Panc1 (cell line): ENCODE measurements at regions not wholly inside any gene's neighbourhood (a gene's known extent, or its start where the extent isn't known, plus 50 kb on each side); places are given as distances from the start of the nearest gene placed in this dataset.

ENCODE experiments used
- ATAC-seq: fragments of 200-7000 bp; cut with Tn5 transposase; 2 replicates; pipeline ENCODE4 v1.9.1; 2020; ENCODE audit warnings: mild to moderate bottlenecking, moderate library complexity
- BruUV-seq: library from RNA; stranded (reverse); fragments of 400-500 nt; replicated peaks from 2 replicates; lab custom pipeline; 2021; lab: Mats Ljungman, UMichigan
- CTCF ChIA-PET: fragments of 300-600 bp; sonication (Branson Sonifier 250); formaldehyde crosslinking; loops from one replicate; lab custom pipeline; 2022; ENCODE audit warnings: antibody characterized with exemption; lab: Charles Lee
- POLR2A ChIA-PET: fragments of 300-600 bp; sonication (Branson Sonifier 250); formaldehyde crosslinking; loops from one replicate; lab custom pipeline; 2022; ENCODE audit warnings: antibody characterized with exemption; lab: Charles Lee
- DNase-seq: peaks from one replicate; pipeline ENCODE4 v3.0.0-alpha.2; 2010; ENCODE audit warnings: low read depth, low spot score
- H3K27ac ChIP-seq: 2 replicates; pipeline ENCODE4 v1.5.1; 2011; ENCODE audit warnings: mild to moderate bottlenecking, low read length, inconsistent platforms
- H3K27me3 ChIP-seq: fragments of 200-500 bp; sonication (Bioruptor generic); 2 replicates; pipeline ENCODE4 v1.6.0; 2014; ENCODE audit warnings: low read length, inconsistent platforms; ENCODE audit not compliant: control insufficient read depth, insufficient read depth
- H3K36me3 ChIP-seq: fragments of 200-500 bp; sonication (Bioruptor generic); 2 replicates; pipeline ENCODE4 v1.5.1; 2014; ENCODE audit warnings: inconsistent platforms, mild to moderate bottlenecking, low read length, moderate library complexity; ENCODE audit not compliant: control insufficient read depth, insufficient read depth
- H3K4me1 ChIP-seq: 2 replicates; pipeline ENCODE4 v1.5.1; 2011; ENCODE audit warnings: inconsistent platforms, mild to moderate bottlenecking, low read length, moderate library complexity; ENCODE audit not compliant: control insufficient read depth, insufficient read depth
- H3K4me3 ChIP-seq, 2 experiments: 2 replicates each; pipeline ENCODE4 v1.5.1; 2011 to 2012; ENCODE audit warnings: low read depth in 2 of 2, low read length in 2 of 2, mild to moderate bottlenecking in 2 of 2, inconsistent platforms in 1 of 2, moderate library complexity in 1 of 2
- H3K9me3 ChIP-seq: fragments of 200-500 bp; sonication (Bioruptor generic); 2 replicates; pipeline ENCODE4 v1.5.1; 2014; ENCODE audit warnings: low read depth, mild to moderate bottlenecking, inconsistent platforms, low read length, moderate library complexity; ENCODE audit not compliant: control insufficient read depth, insufficient read depth
- POLR2AphosphoS5 ChIP-seq: IDR thresholded peaks from 2 replicates; pipeline ENCODE4 v1.6.1; 2012; ENCODE audit warnings: mild to moderate bottlenecking, low read depth, low read length, moderate library complexity
- SIN3A ChIP-seq: IDR thresholded peaks from 2 replicates; pipeline ENCODE4 v1.6.1; 2012; ENCODE audit warnings: low read depth, mild to moderate bottlenecking, low read length, moderate library complexity, borderline replicate concordance; ENCODE audit not compliant: insufficient read depth
- TCF7L2 ChIP-seq: IDR thresholded peaks from 2 replicates; pipeline ENCODE4 v1.6.1; 2011; ENCODE audit warnings: mild to moderate bottlenecking, low read depth, low read length, inconsistent platforms
- in situ Hi-C: cut with HindIII; loops from 2 replicates; pipeline ENCODE4 v1.10.0; 2016; ENCODE audit warnings: low sequenced_read_pairs, low pct_unique_long_range_greater_than_20kb
- intact Hi-C: fragments of 100-400 bp; cut with micrococcal nuclease; formaldehyde crosslinking; loops from one replicate; pipeline ENCODE4 v1.10.0; 2022; ENCODE audit not compliant: unreplicated experiment
- TF ChIP-seq, protein P1 (sequence below): fragments of 450-650 bp; IDR thresholded peaks from 2 replicates; pipeline ENCODE4 v1.5.1; 2017; ENCODE audit warnings: mild to moderate bottlenecking
- TF ChIP-seq, protein P2 (sequence below), 2 experiments: IDR thresholded peaks; 2 replicates each; pipeline ENCODE4 v1.6.1; 2011 to 2012; ENCODE audit warnings: low read depth in 2 of 2, control low read depth in 1 of 2, low read length in 1 of 2, mild to moderate bottlenecking in 1 of 2, moderate library complexity in 1 of 2; ENCODE audit not compliant: insufficient read depth in 1 of 2

- in situ Hi-C loops: no loop called here
These were observed 165.7 kb upstream of the STXBP6 start for GRCh38 chr14:25215607-25216006.

GRCh38 chr14:25197885-25198284 is 147.9 kb upstream of the STXBP6 start:
- Histone ChIP-seq H3K27ac (no peak overlapping the region), H3K4me1 (no peaks in the 10 kb centered on the region), H3K27me3 (no peaks in the 10 kb centered on the region), H3K36me3 (no peaks in the 10 kb centered on the region), H3K9me3 (no peaks in the 10 kb centered on the region), H3K4me3 (no peak overlapping the region)
- intact Hi-C loops: no loop called here
- ATAC-seq (no peak), DNase-seq (no peak)
- ChIA-PET POLR2A (no interaction called here), CTCF (no interaction called here)
- in situ Hi-C loops: no loop called here
- BruUV-seq: no TSS peak
- no peak for TF ChIP-seq POLR2AphosphoS5
- TF ChIP-seq SIN3A: no peak
- TF ChIP-seq, protein P1, sequence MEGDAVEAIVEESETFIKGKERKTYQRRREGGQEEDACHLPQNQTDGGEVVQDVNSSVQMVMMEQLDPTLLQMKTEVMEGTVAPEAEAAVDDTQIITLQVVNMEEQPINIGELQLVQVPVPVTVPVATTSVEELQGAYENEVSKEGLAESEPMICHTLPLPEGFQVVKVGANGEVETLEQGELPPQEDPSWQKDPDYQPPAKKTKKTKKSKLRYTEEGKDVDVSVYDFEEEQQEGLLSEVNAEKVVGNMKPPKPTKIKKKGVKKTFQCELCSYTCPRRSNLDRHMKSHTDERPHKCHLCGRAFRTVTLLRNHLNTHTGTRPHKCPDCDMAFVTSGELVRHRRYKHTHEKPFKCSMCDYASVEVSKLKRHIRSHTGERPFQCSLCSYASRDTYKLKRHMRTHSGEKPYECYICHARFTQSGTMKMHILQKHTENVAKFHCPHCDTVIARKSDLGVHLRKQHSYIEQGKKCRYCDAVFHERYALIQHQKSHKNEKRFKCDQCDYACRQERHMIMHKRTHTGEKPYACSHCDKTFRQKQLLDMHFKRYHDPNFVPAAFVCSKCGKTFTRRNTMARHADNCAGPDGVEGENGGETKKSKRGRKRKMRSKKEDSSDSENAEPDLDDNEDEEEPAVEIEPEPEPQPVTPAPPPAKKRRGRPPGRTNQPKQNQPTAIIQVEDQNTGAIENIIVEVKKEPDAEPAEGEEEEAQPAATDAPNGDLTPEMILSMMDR: no peak
- TF ChIP-seq, protein P2, sequence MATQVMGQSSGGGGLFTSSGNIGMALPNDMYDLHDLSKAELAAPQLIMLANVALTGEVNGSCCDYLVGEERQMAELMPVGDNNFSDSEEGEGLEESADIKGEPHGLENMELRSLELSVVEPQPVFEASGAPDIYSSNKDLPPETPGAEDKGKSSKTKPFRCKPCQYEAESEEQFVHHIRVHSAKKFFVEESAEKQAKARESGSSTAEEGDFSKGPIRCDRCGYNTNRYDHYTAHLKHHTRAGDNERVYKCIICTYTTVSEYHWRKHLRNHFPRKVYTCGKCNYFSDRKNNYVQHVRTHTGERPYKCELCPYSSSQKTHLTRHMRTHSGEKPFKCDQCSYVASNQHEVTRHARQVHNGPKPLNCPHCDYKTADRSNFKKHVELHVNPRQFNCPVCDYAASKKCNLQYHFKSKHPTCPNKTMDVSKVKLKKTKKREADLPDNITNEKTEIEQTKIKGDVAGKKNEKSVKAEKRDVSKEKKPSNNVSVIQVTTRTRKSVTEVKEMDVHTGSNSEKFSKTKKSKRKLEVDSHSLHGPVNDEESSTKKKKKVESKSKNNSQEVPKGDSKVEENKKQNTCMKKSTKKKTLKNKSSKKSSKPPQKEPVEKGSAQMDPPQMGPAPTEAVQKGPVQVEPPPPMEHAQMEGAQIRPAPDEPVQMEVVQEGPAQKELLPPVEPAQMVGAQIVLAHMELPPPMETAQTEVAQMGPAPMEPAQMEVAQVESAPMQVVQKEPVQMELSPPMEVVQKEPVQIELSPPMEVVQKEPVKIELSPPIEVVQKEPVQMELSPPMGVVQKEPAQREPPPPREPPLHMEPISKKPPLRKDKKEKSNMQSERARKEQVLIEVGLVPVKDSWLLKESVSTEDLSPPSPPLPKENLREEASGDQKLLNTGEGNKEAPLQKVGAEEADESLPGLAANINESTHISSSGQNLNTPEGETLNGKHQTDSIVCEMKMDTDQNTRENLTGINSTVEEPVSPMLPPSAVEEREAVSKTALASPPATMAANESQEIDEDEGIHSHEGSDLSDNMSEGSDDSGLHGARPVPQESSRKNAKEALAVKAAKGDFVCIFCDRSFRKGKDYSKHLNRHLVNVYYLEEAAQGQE (IDR thresholded peaks at IDR 0.05; ENCODE audit: insufficient read depth in 1 of 2, low read depth in 2 of 2, low read length in 1 of 2): no peak
- no peak for TF ChIP-seq TCF7L2

More at GRCh38 chr14:25215607-25216006, 165.7 kb upstream of the STXBP6 start:
- Histone ChIP-seq H3K27me3 (no peaks in the 10 kb centered on the region), H3K9me3 (no peaks in the 10 kb centered on the region), H3K4me3 (no peak overlapping the region), H3K4me1 (no peaks in the 10 kb centered on the region), H3K36me3 (no peaks in the 10 kb centered on the region), H3K27ac (no peak overlapping the region)
- ChIA-PET CTCF (no interaction called here), POLR2A (no interaction called here)
- no TSS peak for BruUV-seq
- no peak for DNase-seq
- intact Hi-C loops: no loop called here
- ATAC-seq: no peak
- TF ChIP-seq SIN3A (no peak), POLR2AphosphoS5 (no peak), TCF7L2 (no peak)
- TF ChIP-seq, protein P2 (IDR thresholded peaks at IDR 0.05; ENCODE audit: insufficient read depth in 1 of 2, low read depth in 2 of 2, low read length in 1 of 2): no peak
- TF ChIP-seq, protein P1: no peak
